ENCODE measurements at regions not wholly inside any gene's neighbourhood (a gene's known extent, or its start where the extent isn't known, plus 50 kb on each side); places are given as distances from the start of the nearest gene placed in this dataset.
"Not testable (repeated sequence)": the region's sequence is repeated elsewhere in the genome, so short reads cannot be mapped to it uniquely, and the experiment has no call there.

DNA sequence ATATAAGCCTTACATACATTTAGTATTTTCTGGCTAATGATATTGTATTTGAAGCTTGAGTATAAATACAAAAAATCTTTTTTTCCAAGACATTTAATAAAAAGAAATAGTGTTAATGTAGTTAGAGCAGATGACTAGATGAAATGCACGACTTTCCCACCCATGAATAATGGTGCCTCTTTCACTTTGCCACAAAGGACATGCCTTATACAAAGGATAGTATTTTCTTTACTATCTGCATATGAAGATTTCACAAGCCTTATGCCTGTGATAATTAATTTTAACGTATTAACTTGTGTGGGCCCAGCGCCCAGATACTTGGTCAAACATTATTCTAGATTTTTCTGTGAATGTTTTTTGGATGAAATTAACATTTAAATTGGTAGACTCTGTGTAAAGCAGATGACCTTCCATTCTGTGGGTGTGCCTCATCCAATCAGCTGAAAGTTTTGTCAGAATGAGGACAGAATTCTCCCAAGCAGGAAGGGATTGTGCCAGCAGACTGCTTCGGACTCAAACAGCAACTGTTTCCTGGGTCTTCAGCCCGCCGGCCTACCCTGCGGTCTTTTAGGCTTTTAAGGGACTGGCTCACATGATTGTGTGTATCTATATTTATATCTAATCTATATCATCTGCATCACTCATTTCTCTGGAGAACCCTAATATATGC is 115.4 kb downstream of the USP22 start:
- no TSS peak for BruUV-seq (replicated peaks)
- no peaks in the 10 kb centered on the region for H3K27me3 ChIP-seq (ENCODE audit: low read length)
- no peaks in the 10 kb centered on the region for H3F3A ChIP-seq (ENCODE audit: low read length, unreplicated experiment)
- intact Hi-C loops (cut with micrococcal nuclease) = no loop called here
- H3K79me2 ChIP-seq (ENCODE audit: low read length) = no peaks in the 10 kb centered on the region
- TF ChIP-seq, protein P1, sequence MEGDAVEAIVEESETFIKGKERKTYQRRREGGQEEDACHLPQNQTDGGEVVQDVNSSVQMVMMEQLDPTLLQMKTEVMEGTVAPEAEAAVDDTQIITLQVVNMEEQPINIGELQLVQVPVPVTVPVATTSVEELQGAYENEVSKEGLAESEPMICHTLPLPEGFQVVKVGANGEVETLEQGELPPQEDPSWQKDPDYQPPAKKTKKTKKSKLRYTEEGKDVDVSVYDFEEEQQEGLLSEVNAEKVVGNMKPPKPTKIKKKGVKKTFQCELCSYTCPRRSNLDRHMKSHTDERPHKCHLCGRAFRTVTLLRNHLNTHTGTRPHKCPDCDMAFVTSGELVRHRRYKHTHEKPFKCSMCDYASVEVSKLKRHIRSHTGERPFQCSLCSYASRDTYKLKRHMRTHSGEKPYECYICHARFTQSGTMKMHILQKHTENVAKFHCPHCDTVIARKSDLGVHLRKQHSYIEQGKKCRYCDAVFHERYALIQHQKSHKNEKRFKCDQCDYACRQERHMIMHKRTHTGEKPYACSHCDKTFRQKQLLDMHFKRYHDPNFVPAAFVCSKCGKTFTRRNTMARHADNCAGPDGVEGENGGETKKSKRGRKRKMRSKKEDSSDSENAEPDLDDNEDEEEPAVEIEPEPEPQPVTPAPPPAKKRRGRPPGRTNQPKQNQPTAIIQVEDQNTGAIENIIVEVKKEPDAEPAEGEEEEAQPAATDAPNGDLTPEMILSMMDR (conservative IDR thresholded peaks at IDR 0.05; ENCODE audit: low read depth, low read length) = no peak
- no peak for TF ChIP-seq EZH2 (IDR thresholded peaks at IDR 0.05; ENCODE audit: low read length, unreplicated experiment)
- no peak for TF ChIP-seq EZH2phosphoT487 (IDR thresholded peaks at IDR 0.05; ENCODE audit: borderline replicate concordance, low read length)
- no peak overlapping the region for H3K9ac ChIP-seq (ENCODE audit: low read length)
- no peak overlapping the region for H3K4me3 ChIP-seq (ENCODE audit: low read length)
- no peak for DNase-seq
- H3K4me2 ChIP-seq (ENCODE audit: low read length) = no peak overlapping the region
- ATAC-seq = no peak
- no peak overlapping the region for H2AFZ ChIP-seq (ENCODE audit: low read length)
- no peak overlapping the region for H3K27ac ChIP-seq (ENCODE audit: low read length)
- H3K36me3 ChIP-seq (ENCODE audit: low read depth, low read length) = no peaks in the 10 kb centered on the region
- no peaks in the 10 kb centered on the region for H3K9me2 ChIP-seq (replicated peaks; ENCODE audit: low read length)
- no peaks in the 10 kb centered on the region for H3K9me3 ChIP-seq (ENCODE audit: low read length)
- no peaks in the 10 kb centered on the region for H4K20me1 ChIP-seq (ENCODE audit: low read length)
- POLR2A ChIA-PET (ENCODE audit: unreplicated experiment) = no interaction called here
- H3K4me1 ChIP-seq (ENCODE audit: insufficient read depth, low read length) = peaks cover 8% of the 10 kb centered on the region
- CTCF ChIA-PET = no interaction called here

DNA sequence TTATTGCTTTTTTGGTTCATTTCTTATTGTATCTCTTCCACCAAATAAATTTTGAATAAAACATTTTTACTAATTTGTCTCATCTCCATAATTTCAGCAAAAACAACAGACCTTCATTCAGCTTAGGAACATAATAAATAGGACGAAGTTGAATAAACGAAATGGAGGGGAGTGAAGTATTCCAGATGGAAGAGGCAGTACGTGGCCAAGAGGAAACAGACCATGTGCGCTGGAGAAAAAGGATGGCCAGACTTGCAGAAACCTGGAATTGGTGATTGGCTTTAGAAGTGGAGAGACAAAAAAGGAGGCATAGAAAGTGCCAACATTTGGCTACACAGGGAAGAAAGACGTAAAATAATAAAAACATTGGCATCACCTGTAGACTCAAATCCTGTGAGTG is 113.5 kb downstream of the USP22 start:
- Histone ChIP-seq H4K20me1 (ENCODE audit: low read length) (no peaks in the 10 kb centered on the region), H3K9ac (ENCODE audit: low read length) (no peak overlapping the region), H3K9me3 (ENCODE audit: low read length) (no peaks in the 10 kb centered on the region), H3K36me3 (ENCODE audit: low read depth, low read length) (no peaks in the 10 kb centered on the region), H3K4me3 (ENCODE audit: low read length) (no peak overlapping the region), H3F3A (ENCODE audit: low read length, unreplicated experiment) (no peaks in the 10 kb centered on the region), H3K4me2 (ENCODE audit: low read length) (no peak overlapping the region), H3K4me1 (ENCODE audit: insufficient read depth, low read length) (peaks cover 14% of the 10 kb centered on the region), H3K27me3 (ENCODE audit: low read length) (no peaks in the 10 kb centered on the region), H2AFZ (ENCODE audit: low read length) (no peak overlapping the region), H3K27ac (ENCODE audit: low read length) (no peak overlapping the region), H3K79me2 (ENCODE audit: low read length) (no peaks in the 10 kb centered on the region), H3K9me2 (replicated peaks; ENCODE audit: low read length) (no peaks in the 10 kb centered on the region)
- ChIA-PET POLR2A (ENCODE audit: unreplicated experiment) (no interaction called here), CTCF (no interaction called here)
- DNase-seq (no peak), ATAC-seq (no peak)
- intact Hi-C loops (cut with micrococcal nuclease) = no loop called here
- no TSS peak for BruUV-seq (replicated peaks)
- TF ChIP-seq EZH2phosphoT487 (IDR thresholded peaks at IDR 0.05; ENCODE audit: borderline replicate concordance, low read length) (no peak), EZH2 (IDR thresholded peaks at IDR 0.05; ENCODE audit: low read length, unreplicated experiment) (no peak)
- TF ChIP-seq, protein P1 (conservative IDR thresholded peaks at IDR 0.05; ENCODE audit: low read depth, low read length) = no peak

DNA sequence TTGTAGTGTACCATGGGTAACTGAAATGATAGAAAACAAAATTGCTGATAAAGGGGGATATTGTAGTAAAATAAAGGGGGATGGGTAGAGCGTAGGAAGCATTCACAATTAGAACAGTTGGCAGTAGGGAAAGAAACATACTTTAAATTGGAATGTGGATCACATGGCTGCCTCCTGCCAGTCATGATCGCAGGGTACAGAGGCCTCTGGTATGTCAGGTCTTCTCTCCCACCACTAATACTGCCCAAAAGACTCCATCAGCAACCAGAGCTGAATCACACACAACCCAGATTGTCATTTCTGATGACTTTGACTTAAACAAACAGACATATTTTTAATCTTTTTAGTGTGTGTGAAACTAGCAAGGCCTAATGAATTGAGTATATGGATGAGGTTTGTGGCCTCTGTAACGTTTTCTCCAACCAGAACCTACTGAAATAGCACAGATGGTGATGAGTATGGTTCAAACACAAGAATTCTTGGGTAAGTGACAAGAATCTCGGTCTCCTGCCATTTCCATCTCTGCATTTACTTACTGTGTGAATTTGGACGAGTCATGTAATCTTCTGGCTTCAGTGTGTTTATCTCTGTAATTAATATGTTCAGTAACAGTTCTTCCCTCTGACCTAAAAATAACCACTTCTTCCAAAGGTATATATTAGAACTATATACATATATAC is 112.6 kb downstream of the USP22 start:
- Histone ChIP-seq H3K36me3 (ENCODE audit: low read depth, low read length) (no peaks in the 10 kb centered on the region), H3K9me2 (replicated peaks; ENCODE audit: low read length) (no peaks in the 10 kb centered on the region), H4K20me1 (ENCODE audit: low read length) (no peaks in the 10 kb centered on the region), H3K79me2 (ENCODE audit: low read length) (no peaks in the 10 kb centered on the region), H3K27ac (ENCODE audit: low read length) (no peak overlapping the region), H3K4me2 (ENCODE audit: low read length) (no peak overlapping the region), H3F3A (ENCODE audit: low read length, unreplicated experiment) (no peaks in the 10 kb centered on the region), H3K9ac (ENCODE audit: low read length) (no peak overlapping the region), H2AFZ (ENCODE audit: low read length) (no peak overlapping the region), H3K4me1 (ENCODE audit: insufficient read depth, low read length) (peaks cover 21% of the 10 kb centered on the region), H3K9me3 (ENCODE audit: low read length) (no peaks in the 10 kb centered on the region), H3K27me3 (ENCODE audit: low read length) (no peaks in the 10 kb centered on the region), H3K4me3 (ENCODE audit: low read length) (no peak overlapping the region)
- CTCF ChIA-PET = no interaction called here
- POLR2A ChIA-PET (ENCODE audit: unreplicated experiment) = no interaction called here
- DNase-seq (no peak), ATAC-seq (no peak)
- no TSS peak for BruUV-seq (replicated peaks)
- TF ChIP-seq EZH2 (IDR thresholded peaks at IDR 0.05; ENCODE audit: low read length, unreplicated experiment) = no peak
- TF ChIP-seq, protein P1 (conservative IDR thresholded peaks at IDR 0.05; ENCODE audit: low read depth, low read length) = no peak
- no peak for TF ChIP-seq EZH2phosphoT487 (IDR thresholded peaks at IDR 0.05; ENCODE audit: borderline replicate concordance, low read length)
- intact Hi-C loops (cut with micrococcal nuclease) = no loop called here

DNA sequence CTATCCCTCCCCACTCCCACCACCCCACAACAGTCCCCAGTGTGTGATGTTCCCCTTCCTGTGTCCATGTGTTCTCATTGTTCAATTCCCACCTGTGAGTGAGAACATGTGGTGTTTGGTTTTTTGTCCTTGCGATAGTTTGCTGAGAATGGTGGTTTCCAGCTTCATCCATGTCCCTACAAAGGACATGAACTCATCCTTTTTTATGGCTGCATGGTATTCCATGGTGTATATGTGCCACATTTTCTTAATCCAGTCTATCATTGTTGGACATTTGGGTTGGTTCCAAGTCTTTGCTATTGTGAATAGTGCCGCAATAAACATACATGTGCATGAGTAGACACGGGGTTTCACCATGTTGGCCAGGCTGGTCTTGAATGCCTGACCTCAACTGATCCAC is 109.8 kb downstream of the USP22 start:
- H3K27ac ChIP-seq (ENCODE audit: low read length); ATAC-seq; H2AFZ ChIP-seq (ENCODE audit: low read length); H3K9me3 ChIP-seq (ENCODE audit: low read length); CTCF ChIA-PET; H3K9ac ChIP-seq (ENCODE audit: low read length); H3K9me2 ChIP-seq (replicated peaks; ENCODE audit: low read length); H3F3A ChIP-seq (ENCODE audit: low read length, unreplicated experiment); H3K36me3 ChIP-seq (ENCODE audit: low read depth, low read length); DNase-seq; intact Hi-C loops (cut with micrococcal nuclease); H4K20me1 ChIP-seq (ENCODE audit: low read length); H3K27me3 ChIP-seq (ENCODE audit: low read length); H3K4me2 ChIP-seq (ENCODE audit: low read length); BruUV-seq (replicated peaks); H3K79me2 ChIP-seq (ENCODE audit: low read length); POLR2A ChIA-PET (ENCODE audit: unreplicated experiment); H3K4me3 ChIP-seq (ENCODE audit: low read length): not testable (repeated sequence)
- peaks cover 33% of the 10 kb centered on the region for H3K4me1 ChIP-seq (ENCODE audit: insufficient read depth, low read length)
